ENCODE measurements at regions not wholly inside any gene's neighbourhood (a gene's known extent, or its start where the extent isn't known, plus 50 kb on each side); places are given as distances from the start of the nearest gene placed in this dataset.

DNA sequence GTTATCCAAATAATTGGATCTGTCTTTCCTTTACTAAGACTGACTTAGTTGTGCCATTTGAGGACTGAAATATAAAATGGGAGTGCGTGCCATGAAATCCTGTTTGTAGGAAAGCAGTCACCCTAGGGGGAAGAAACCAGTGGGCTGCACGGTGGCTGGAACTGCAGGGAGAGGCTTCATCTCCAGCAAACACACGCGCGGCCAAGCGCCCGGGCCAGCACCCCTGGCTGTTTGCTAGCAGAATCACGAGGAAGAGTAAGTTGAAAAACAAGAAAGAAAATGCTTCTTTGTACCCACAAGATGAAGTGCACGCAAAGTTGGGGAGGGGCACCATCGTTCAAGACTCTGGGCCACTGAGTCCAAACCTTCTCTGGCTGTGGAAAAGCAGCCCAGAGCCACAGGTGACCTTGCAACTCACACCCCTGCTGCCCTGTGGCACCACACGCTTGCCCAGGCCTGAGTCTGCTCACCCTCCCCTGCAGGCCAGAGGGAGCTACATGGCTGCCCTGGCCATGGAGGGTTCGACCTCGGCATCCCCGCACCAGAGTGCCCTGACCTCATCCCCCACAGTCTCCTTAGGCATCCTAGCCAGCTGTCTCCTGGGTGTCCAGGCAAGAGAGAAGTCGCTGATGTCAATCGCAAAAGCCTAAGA, 55.2 kb downstream of the IRX2 start:
- no peak for DNase-seq
- ATAC-seq = no peak

DNA sequence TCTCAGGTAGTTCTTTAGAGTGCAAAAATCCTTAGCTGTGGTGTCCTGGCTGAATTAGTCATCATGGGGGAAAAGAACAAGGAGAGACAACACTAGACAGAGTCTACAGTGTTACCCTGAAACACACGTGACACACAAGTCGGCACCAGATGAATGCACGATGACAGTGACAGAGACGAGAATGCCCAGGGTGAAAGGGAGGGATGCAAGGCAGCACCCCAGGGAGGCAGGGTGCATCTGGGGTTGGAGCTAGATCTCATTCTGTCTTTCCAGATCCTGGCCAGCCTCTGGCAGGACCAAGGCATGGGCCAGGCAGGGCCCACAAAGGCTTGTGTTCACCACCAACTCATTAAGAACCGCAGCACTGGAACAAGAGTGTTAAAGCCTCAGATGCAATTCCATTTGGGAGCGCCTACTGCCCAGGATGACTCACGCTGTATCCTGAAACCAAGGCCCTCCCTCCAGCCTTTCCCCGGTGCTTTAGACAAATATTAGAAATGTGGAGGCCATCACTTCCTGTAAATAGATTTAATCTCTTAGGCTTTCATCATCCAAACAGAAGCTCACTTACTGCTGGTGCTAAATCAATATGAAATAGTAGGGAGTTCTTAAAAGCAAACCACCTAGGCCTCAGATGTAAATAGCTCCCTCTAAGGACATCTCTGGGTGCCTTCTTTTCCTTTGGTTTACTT, 56.1 kb downstream of the IRX2 start:
- DNase-seq (no peak), ATAC-seq (no peak)

DNA sequence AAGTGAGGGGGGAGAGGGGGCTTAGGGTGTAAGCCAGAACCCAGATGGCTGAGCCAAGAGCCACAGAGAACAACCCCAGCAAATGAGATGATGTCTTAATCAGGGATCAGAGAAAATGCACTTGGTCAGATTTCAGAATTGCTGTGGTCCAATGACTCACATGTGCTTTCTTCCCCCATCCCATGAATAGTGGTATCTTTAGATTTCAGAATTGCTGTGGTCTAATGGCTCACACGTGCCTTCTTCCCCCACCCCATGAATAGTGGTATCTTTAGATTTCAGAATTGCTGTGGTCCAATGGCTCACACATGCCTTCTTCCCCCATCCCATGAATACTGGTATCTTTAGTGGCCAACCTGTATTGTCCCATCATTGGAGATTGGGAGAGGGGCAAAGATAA, 59.9 kb downstream of the IRX2 start:
- ATAC-seq = no peak
- DNase-seq = no peak

DNA sequence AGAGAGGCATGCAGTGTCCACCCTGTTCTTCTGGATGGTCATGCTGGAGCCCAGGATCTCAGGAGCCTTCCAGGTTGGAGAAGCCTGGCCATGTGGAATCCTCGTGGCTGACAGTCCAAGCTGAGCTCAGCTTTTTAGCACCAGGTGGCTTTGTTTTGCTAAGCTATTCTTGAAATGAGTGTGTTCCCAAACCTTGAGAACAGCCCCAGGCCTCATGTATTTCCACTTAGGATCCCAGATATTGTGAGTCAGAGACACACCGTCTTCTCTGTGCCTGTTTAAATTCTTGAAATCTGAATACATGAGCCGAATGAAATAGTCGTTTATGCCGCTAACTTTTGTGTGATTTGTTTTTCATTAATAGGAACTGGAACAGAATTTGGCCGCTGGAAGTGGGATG, 61.2 kb downstream of the IRX2 start:
- DNase-seq (no peak), ATAC-seq (no peak)

DNA sequence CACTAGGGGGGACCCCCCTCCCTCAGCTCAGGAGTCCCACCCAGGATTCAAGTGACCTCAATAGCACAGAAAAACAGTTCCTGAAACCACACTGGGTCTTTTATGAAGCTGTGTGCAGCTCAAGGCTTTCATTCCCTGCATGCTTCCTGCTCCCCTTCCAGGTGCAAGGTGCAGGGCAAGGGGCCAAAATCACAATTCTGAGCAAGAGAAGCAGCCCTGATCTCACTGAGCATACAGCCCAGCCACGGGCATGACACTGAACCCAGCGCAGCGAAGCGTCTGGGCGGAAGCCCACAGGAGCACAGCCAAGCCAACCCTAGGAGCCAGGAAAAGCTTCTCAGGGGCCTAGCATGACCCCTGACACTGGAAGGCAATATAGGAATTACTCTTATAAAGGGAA, 62.9 kb downstream of the IRX2 start:
- DNase-seq (no peak), ATAC-seq (no peak)

DNA sequence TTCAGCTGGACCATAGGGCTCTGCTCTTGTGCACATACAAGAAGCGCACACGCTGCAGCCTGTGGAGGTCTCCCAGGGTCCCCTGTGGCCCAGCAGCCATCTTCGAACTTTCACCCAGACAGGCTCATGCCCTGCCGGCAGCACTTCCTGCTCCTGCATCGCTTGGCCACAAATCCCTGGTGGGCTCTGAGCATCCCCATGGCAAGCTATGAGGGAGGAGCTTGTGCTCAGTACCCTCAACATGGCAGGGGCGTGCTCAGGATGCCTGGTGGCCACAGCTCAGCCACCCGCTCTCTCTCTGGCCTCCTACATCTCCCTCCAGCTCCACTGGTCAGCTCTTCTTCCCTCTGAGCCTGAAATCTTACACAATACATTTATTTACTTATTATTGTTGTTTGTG, 63.7 kb downstream of the IRX2 start:
- ATAC-seq = no peak
- no peak for DNase-seq

DNA sequence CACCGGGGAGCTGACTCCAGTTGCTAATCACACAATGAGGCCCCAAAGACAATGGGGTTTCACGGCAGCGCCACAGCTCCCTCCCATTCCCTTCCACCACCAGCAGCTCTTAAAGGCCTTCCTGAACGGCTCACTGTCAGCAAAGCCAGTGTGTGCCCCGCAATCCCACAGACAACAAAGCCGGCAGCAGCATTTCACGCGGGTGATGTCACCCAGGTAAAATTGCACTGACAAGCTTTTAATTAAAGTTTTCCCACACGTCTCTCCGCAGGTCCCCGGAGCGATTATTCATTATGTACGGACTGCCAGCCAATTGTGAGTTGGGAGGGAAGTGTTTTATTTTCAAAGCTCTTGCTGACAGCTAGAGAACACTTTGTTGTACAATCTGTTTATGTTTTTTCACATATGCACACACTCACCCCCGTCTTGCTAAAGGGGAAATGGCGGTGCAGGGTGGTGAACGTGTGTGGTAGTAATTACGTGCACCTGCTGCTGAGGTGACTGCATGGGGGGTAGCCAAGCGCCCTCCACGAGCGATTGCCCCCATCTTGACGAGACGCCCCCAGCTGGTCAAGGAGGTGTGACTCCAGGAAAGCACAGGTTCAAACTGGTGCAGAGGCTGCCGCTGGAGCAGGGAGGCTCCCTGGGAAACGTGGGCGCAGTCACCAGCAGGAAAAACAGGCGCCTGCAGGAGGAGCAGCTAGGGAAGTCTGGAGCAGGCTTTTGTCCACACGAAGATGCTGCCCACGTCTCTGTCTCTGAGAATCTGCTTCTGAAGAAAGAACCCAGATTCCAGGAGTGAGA, 65.0 kb downstream of the IRX2 start:
- DNase-seq = no peak
- ATAC-seq = no peak

DNA sequence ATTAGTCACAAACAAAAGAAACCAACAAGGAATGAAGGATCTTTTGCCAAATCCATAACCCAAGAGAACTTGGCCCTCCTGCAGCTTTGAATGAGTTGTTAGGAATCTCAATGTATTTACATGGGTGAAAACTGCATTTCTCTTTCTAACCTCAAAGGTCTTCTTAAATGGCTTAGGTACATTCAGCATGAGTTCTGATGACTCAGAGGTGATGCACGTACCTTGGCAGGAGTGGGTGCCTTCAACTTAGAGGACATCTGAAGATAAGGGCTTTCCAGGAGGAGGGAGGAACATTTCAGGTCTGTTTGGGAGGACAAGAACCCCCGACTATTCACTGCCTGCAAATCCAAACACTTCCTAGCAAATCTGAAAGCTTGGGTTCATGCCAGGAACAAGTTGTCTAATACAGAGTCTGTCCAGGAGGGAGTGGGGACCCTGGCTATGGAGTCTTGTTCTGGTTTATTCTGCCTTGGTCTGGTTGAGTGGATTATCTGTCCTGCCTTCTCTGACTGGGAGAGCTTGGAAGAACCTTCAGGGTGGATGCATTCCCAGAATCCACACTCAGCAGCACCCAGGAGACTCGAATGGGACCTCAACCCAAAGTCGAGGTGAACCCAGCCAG, 65.7 kb downstream of the IRX2 start:
- ATAC-seq = no peak

DNA sequence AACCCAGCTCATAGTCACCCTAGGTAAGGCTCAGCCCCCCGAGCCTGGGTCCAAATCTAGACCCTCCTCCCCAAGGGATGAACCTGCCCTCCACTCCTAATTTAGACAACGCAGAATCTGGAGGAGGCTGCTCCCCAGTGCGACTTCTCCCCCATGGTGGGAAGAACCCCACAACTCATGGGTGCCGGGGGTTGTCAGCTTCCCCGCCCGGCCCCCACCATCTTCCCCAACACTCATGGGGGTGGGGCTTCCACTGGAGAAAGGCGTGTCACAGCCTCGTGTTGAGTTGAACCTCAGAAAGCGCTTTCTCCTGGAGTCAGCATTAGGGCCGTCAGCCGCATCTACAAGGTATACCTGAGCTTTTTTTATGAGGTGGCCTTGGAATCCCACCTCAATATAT, 66.9 kb downstream of the IRX2 start:
- ATAC-seq = no peak
- DNase-seq = no peak

More for the DNA sequence above, 65.7 kb downstream of the IRX2 start:
- DNase-seq = no peak

DNA sequence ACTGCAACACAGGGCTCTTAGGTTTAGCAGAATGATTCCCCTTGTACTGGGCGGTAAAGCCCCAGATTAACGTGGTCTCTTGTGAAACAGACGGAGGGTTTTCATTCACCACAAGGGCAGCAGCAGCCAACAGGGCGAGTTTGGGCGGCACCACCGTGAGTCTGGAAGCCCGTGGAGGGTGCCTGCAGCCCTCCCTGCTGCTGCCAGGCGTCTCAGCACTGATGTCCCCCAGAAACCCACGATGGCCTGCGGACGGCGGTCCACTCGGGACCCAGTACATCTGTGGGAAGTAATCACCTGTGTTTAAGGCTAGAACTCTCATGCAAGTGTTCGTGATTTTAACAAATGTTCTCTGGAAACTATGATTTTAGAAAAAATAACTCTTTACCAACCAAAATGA, 67.8 kb downstream of the IRX2 start:
- no peak for ATAC-seq

DNA sequence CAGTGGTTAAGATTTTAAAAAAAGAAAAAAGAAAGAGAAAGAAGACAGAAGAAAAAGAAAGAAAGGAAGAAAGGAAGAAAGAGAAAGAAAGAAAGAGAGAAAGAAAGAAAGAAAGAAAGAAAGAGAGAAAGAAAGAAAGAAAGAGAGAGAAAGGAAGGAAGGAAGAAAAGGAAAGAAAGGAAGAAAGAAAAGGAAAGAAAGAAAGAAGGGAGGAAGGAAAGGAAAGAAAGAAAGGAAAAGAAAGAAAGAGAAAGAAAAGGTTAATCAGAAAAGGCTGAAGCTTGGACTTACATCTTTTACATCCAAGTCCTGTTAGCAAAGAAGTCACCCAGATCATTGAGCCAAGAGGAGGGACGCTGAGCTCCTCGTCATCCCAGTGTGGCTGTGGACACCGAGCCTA, 70.0 kb downstream of the IRX2 start:
- ATAC-seq = no peak

More for the DNA sequence above, 67.8 kb downstream of the IRX2 start:
- DNase-seq = no peak

DNA sequence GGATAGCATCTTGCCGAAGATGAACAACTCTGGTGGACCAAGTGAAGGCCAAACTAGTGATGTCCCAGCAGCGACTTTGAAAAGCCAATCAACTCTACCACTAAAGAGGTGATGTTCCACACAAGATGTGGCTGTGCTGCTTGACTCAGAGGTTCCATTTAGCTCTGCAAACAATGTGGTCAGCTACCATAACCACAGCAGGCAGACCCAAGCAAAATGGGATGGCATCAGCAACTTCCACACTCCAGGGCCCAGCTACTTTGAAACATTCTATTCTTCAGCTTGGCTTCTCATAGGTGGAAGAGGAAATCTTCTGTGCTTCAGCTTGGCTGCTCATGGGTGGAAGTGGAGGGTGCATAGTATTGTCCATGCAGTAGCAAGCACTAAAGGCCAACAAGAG, 70.5 kb downstream of the IRX2 start:
- DNase-seq (no peak), ATAC-seq (no peak)

More for the DNA sequence above, 70.0 kb downstream of the IRX2 start:
- no peak for DNase-seq

DNA sequence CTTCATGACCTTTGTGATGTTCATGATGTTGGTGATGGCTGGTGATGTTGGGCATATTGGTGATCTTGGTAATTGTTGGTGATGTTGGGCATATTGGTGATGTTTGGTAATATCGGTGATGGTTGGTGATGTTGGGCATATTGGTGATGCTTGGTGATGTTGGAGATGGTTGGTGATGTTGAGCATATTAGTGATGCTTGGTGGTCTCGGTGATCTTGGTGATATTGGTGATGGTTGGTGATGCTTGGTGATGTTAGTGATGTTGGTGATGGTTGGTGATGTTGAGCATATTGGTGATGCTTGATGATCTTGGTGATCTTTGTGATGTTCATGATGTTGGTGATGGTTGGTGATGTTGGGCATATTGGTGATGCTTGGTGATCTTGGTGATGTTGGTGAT, 73.8 kb downstream of the IRX2 start:
- no peak for DNase-seq
- no peak for ATAC-seq

DNA sequence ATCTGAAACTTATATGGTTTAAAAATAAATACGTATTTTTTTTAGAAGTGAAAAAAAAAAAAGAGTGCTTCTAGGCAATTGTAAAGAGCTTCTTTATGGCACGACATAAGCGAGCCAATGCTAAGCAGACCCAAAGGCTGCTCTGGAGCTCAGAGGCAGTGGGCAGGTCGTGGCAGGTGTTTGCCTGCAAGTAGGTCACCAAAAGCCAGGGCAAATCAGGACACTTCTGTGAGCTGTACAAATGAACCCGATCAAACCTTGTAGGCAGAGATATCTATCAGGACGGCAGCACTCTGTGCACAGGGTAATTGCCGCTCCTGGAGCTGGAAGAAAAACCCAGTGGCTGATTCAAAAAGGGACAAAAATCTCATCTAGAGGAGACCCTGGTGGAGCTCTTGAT, 75.9 kb downstream of the IRX2 start:
- ATAC-seq (no peak), DNase-seq (no peak)

DNA sequence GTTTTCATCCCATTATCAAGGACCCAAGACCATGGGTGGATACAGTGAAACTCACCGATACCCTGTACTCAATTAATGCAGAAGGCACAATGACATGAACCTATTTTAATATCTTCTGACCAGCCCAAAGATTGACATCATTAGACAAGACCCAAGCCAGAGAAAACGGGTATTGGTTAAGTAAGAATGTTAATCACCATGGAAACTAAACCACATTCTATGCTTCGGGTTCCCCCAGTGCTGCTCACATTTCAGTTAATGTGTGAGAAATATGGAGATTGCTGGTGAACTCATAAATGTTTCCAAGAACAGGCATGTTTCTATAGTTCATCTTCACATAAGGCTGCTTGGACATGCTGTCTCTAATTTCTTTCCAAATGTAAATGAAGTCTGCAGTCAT, 77.0 kb downstream of the IRX2 start:
- ATAC-seq = no peak
- DNase-seq = no peak

DNA sequence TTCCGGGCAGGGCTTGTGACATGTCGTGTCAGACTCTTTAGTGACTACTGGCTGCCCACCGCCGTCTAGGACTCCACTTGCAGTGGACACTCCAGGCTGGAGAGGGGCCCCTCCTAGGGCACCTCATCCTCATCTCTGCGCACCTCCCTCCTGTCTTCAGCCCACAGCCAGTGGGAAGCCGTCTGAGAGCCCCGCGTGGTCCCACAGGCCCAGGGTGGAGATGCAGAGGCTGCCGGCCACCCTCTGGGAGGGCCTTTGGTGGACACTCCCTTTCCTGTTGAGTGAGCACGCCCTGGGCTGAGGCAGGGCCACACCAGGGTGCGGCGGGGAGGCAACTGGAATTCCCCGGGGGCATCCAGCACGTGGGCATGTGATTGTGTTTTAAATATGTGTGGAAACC, 80.5 kb downstream of the IRX2 start:
- DNase-seq (no peak), ATAC-seq (no peak)

DNA sequence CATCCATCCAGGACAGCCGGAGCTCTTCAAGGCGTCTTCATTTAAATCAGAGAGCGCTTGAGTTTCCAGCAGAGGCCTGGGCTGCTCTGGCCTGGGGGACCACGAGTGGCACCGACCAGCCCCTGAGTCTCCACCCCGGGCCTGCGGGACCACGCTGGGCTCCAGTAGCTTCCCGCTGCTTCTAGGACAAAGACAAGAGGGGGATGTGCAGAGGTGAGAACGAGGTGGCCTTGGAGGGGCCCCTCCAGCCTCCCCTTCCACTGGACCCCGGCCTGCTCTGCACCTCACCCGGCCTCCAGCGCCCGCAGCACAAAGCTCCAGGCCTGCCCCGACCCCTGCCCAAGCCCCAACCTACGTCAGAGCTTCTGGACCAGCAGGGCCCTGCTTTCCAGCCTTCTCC, 81.6 kb downstream of the IRX2 start:
- DNase-seq (no peak), ATAC-seq (no peak)

DNA sequence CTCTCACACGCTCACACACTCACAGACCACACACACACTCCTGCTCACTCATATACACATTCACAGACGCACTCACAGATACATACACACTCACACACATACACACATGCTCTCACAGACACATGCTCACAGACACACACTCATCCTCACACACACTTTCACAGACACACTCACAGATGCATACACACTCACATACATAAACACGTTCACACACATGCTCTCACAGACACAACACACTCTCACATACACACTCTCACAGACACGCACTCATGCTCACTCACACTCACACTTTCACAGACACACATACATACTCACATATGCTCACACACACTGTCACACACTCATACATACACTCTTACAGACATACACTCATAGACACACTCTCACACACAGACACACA, 82.2 kb downstream of the IRX2 start:
- ATAC-seq (no peak), DNase-seq (no peak)

DNA sequence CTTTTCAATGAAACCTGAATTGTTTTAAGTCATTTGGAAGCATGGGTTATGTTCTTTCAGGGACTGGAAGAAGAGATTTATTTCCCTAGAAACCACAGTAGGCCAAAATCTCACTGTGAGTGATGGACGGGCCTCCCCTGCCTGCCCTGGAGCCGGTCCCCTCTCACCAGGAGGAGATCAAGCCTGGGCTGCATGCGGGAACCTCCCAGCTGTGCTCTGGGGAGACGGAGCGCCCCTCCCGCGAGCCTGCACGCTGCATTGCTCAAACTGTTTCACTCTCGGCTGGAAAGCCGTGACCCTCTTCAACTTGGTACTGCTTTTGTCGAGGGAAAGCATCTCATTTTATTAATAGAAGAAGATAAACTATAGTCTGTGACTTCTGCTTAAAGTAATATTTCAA, 85.4 kb downstream of the IRX2 start:
- ATAC-seq = no peak
- DNase-seq = no peak

DNA sequence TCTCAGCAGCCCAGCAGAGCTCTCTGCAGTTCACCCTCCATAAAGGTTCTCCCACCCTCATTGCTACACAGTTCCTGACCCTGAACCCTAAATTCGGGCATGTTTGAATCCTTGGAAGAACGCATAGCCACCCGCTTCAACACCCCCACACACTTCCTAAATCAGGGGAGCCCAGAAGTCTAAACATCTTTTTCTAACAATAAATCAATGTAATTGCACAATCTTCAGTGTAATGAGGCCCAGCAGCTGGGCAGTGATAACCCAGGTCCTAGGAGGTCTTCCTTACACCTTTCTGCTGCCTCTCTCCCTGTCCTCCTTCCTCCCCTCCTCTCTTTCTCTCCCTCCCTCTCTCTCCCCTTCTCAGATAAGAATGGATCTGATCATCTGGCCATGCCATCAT, 88.0 kb downstream of the IRX2 start:
- no peak for DNase-seq
- ATAC-seq = no peak

DNA sequence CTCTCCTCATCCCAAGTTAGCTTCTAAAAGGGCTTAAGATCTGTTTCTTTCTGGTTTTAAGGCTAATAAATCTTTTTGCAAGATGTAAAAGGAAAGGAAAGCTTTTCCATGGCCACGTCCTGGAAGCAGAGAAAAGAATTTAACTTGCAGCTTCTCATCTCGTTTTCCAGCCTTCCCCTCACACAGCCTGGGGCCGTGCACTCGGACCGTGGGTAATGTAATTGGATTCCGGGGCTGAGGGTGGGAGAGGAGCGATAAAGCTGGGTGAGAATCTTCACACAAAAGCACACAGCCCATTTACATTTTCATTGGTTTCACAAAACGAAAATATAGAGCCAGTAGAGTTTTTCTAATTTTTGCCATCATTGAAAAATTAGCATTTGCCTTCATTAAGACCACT, 91.2 kb downstream of the IRX2 start:
- DNase-seq = no peak
- no peak for ATAC-seq

DNA sequence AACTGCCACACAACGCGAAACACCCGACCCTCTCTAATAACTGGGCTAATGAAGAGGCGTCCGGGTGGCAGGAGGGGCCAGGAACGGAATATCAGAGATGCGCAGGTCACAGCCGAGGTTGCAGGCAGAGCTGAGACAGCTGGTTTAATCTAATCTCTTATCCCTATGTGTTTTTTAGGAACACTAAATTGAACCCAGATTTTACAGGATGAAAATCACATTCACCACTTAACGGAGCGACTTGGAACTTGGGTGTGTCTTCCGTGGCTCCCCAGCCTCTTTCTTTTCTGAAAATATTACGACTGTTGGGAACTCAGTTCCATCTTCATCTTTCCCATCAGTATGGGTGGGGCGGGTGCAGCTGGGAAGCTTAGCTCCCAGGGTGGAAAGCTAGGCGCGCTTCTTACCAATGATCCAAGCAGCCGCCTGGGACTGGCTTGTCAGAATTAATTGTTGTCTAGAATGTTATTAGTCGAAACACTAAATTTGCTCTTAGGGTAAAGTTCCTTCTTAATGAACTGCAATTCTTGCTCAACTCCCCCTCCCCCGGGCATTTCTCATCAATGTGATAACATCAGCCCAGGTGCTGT, 92.5 kb downstream of the IRX2 start:
- DNase-seq (no peak), ATAC-seq (no peak)

DNA sequence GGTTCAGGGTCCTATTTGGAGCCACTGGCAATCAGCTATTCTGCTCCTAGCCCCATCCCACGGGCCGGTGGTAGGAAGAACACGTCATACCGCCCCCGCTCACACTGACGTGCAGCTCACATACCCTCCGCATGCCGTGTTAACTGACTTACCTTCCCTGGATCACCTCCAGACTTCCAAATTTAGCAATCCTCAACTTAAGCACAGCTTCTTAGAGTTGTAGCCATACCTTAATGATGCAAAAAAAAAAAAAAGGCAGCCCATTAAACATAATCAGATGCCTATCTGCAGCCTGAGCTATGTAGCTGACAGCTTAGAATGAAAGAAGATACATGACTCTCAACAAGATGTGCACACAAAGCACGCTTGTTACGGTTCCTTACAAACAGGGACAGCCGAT, 93.0 kb downstream of the IRX2 start:
- ATAC-seq (no peak), DNase-seq (no peak)
